A673 (cell line): ENCODE measurements at regions not wholly inside any gene's neighbourhood (a gene's known extent, or its start where the extent isn't known, plus 50 kb on each side); places are given as distances from the start of the nearest gene placed in this dataset.

Experiments
- EZH2 ChIP-seq: fragments of 200-600 bp; sonication (generic); IDR thresholded peaks from 2 replicates; pipeline ENCODE4 v1.6.1; 2017; ENCODE audit warnings: borderline replicate concordance, low read depth, mild to moderate bottlenecking, mixed read lengths, antibody characterized with exemption, low read length; ENCODE audit not compliant: poor library complexity, severe bottlenecking
- TF ChIP-seq, protein P1 (sequence below): fragments of 300-800, 200-600 bp; sonication (generic); conservative IDR thresholded peaks from 2 replicates; pipeline ENCODE4 v1.5.1; 2017; ENCODE audit warnings: low read depth, mild to moderate bottlenecking, antibody characterized with exemption, low read length, moderate library complexity, mixed read lengths

DNA sequence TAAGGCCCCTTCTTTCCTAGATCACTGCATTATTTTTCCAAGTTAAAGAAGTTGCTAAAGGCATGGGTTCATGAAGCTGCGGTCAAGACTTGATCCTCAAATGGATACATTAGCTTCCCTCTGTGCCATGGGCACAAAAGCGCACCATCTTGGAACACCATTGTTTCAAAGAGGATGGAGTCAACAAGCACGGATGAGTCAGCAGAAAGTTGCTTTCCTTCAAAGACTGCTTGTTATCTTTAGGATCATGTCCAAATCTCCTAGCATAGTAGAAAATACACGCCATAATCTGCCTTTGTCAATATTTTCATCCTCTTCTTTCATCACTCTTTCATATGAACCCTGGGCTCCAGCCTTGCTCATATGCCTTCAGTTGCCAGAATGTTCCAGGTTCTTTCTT is 226.8 kb upstream of the GATB start:
- TF ChIP-seq, protein P1, sequence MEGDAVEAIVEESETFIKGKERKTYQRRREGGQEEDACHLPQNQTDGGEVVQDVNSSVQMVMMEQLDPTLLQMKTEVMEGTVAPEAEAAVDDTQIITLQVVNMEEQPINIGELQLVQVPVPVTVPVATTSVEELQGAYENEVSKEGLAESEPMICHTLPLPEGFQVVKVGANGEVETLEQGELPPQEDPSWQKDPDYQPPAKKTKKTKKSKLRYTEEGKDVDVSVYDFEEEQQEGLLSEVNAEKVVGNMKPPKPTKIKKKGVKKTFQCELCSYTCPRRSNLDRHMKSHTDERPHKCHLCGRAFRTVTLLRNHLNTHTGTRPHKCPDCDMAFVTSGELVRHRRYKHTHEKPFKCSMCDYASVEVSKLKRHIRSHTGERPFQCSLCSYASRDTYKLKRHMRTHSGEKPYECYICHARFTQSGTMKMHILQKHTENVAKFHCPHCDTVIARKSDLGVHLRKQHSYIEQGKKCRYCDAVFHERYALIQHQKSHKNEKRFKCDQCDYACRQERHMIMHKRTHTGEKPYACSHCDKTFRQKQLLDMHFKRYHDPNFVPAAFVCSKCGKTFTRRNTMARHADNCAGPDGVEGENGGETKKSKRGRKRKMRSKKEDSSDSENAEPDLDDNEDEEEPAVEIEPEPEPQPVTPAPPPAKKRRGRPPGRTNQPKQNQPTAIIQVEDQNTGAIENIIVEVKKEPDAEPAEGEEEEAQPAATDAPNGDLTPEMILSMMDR = no peak
- TF ChIP-seq EZH2 = no peak
